A549 (cell line): ENCODE measurements at regions not wholly inside any gene's neighbourhood (a gene's known extent, or its start where the extent isn't known, plus 50 kb on each side); places are given as distances from the start of the nearest gene placed in this dataset.

Experiments
- CTCF ChIP-seq: fragments of >200 bp; sonication (Bioruptor Twin); formaldehyde crosslinking; IDR thresholded peaks from 3 replicates; pipeline ENCODE4 v1.5.1; 2016
- MAX ChIP-seq: IDR thresholded peaks from 2 replicates; pipeline ENCODE4 v1.6.1; 2012
- PHF8 ChIP-seq: fragments of 200-600 bp; sonication (generic); IDR thresholded peaks from 2 replicates; pipeline ENCODE4 v1.6.1; 2016; ENCODE audit warnings: low read depth, mild to moderate bottlenecking, antibody characterized with exemption, moderate library complexity, borderline replicate concordance
- POLR2A ChIP-seq: IDR thresholded peaks from 2 replicates; pipeline ENCODE4 v1.6.1; 2012; ENCODE audit warnings: mild to moderate bottlenecking, low read length
- RNF2 ChIP-seq: fragments of 200-600 bp; sonication (generic); IDR thresholded peaks from 2 replicates; pipeline ENCODE4 v1.6.1; 2016; ENCODE audit warnings: low read depth, mild to moderate bottlenecking, antibody characterized with exemption, moderate library complexity, borderline replicate concordance
- TP53 ChIP-seq: fragments of 250-450 bp; sonication (Bioruptor Pico); IDR thresholded peaks from 2 replicates; pipeline ENCODE4 v1.5.0; 2021; ENCODE audit warnings: mild to moderate bottlenecking, moderate library complexity

DNA sequence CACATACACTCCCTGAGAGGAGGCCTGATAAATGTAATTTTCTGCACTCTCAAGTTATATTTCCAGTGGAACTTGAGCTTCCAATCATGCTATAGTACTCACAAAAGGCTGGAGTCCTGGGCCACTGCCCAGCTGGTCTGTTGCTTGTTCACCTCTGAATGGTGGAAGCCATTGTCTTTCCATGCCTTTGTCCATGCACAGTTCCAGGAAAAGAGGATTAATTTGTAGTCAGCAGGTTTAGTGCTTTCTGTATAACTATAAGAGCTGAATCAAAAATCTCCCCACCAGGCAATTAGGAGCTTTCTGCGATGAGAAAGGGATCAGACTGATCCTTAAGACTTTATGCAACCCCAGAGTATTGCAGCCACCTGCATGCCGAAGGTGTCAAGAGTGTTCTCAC lies 195.4 kb upstream of the PGRMC2 start:
- TF ChIP-seq PHF8 (no peak), CTCF (no peak), TP53 (CRISPR knock-in tag) (no peak), POLR2A (no peak), RNF2 (no peak), MAX (no peak)
